K562 (cell line): ENCODE measurements at regions not wholly inside any gene's neighbourhood (a gene's known extent, or its start where the extent isn't known, plus 50 kb on each side); places are given as distances from the start of the nearest gene placed in this dataset.

ENCODE experiments used
- ATAC-seq: fragments of 200-7000 bp; cut with Tn5 transposase; 3 replicates; pipeline ENCODE4 v1.9.1; 2020; ENCODE audit warnings: moderate library complexity
- BruUV-seq: library from RNA; stranded (reverse); fragments of 400-500 nt; replicated peaks from 2 replicates; lab custom pipeline; 2021; lab: Mats Ljungman, UMichigan
- CTCF ChIA-PET: fragments of 300-600 bp; formaldehyde crosslinking; extraction: SDS; loops from one replicate; lab custom pipeline; 2021; ENCODE audit warnings: low intra/inter-chr PET ratio; lab: Yijun Ruan, JAX
- POLR2A ChIA-PET: fragments of 300-600, 350-650 bp; sonication (Branson Sonifier 250); formaldehyde crosslinking; extraction: SDS; loops from one replicate; lab custom pipeline; 2021; ENCODE audit warnings: antibody characterized with exemption, inconsistent platforms; lab: Yijun Ruan, JAX
- DNase-seq, 4 experiments: peaks; one replicate each; pipeline versions ENCODE4 v3.0.0 to v3.0.0-alpha.2; 2011 to 2018; ENCODE audit warnings: low spot score in 3 of 4, mixed read lengths in 3 of 4; ENCODE audit errors: extremely low read depth in 1 of 4
- FAIRE-seq: peaks from 2 replicates; lab custom pipeline; 2011; peaks lifted over from hg19 to GRCh38; lab: Jason Lieb, UNC
- H2AFZ ChIP-seq: 2 replicates; pipeline ENCODE4 v1.6.0; 2011; ENCODE audit warnings: low read depth, low read length, control low read depth, inconsistent platforms
- H3K27ac ChIP-seq: fragments of 200-600 bp; 3 replicates; pipeline ENCODE4 v1.8.0; 2011; ENCODE audit warnings: low read depth, mild to moderate bottlenecking, control low read depth, inconsistent platforms, low read length, moderate library complexity, mixed read lengths; ENCODE audit errors: extremely low read depth
- H3K27me3 ChIP-seq, 2 experiments: fragments of 300-600 bp in 1 of 2; 2 replicates in 1 of 2; 3 replicates in 1 of 2; pipeline versions ENCODE4 v1.6.0 to v1.8.0; 2011; ENCODE audit warnings: inconsistent platforms in 2 of 2, low read length in 2 of 2, mild to moderate bottlenecking in 1 of 2, mixed read lengths in 1 of 2, moderate library complexity in 1 of 2; ENCODE audit not compliant: control insufficient read depth in 2 of 2, insufficient read depth in 2 of 2
- H3K36me3 ChIP-seq: fragments of 300-600 bp; 3 replicates; pipeline ENCODE4 v1.8.0; 2011; ENCODE audit warnings: mild to moderate bottlenecking, low read length, inconsistent platforms; ENCODE audit not compliant: control insufficient read depth, insufficient read depth
- H3K4me1 ChIP-seq, 2 experiments: fragments of 200-600 bp in 1 of 2; replicated peaks in 1 of 2; 2 replicates in 1 of 2; 3 replicates in 1 of 2; pipeline versions ENCODE4 v1.5.1 to v1.8.0; 2011; ENCODE audit warnings: inconsistent platforms in 2 of 2, low read length in 2 of 2, mild to moderate bottlenecking in 1 of 2, mixed read lengths in 1 of 2, moderate library complexity in 1 of 2; ENCODE audit not compliant: control insufficient read depth in 2 of 2, insufficient read depth in 2 of 2
- H3K4me2 ChIP-seq: 2 replicates; pipeline ENCODE4 v1.6.1; 2011; ENCODE audit warnings: low read length, control low read depth, inconsistent platforms, mixed read lengths; ENCODE audit not compliant: insufficient read depth
- H3K4me3 ChIP-seq: fragments of 200-600 bp; sonication (generic), shearing (Covaris generic); 2 replicates; pipeline ENCODE4 v1.5.1; 2016; ENCODE audit warnings: control low read depth, inconsistent platforms
- H3K79me2 ChIP-seq: fragments of 200-600 bp; 3 replicates; pipeline ENCODE4 v1.8.0; 2011; ENCODE audit warnings: low read length, inconsistent platforms; ENCODE audit not compliant: control insufficient read depth, insufficient read depth
- H3K9ac ChIP-seq, 2 experiments: 2 replicates each; pipeline versions ENCODE4 v1.6.0 to v1.6.1; 2011; ENCODE audit warnings: low read depth in 2 of 2, low read length in 2 of 2, control low read depth in 1 of 2, inconsistent platforms in 1 of 2, mild to moderate bottlenecking in 1 of 2, mixed read lengths in 1 of 2; ENCODE audit not compliant: insufficient read depth in 1 of 2
- H3K9me1 ChIP-seq: one replicate; pipeline ENCODE4 v1.6.0; 2011; ENCODE audit warnings: inconsistent platforms, mild to moderate bottlenecking, low read length, moderate library complexity; ENCODE audit not compliant: control insufficient read depth, insufficient read depth
- H3K9me3 ChIP-seq: replicated peaks from 2 replicates; pipeline ENCODE4 v1.5.1; 2011; ENCODE audit warnings: low read depth, low read length, inconsistent platforms; ENCODE audit not compliant: control insufficient read depth, insufficient read depth
- H4K20me1 ChIP-seq: replicated peaks from 2 replicates; pipeline ENCODE4 v1.6.1; 2011; ENCODE audit warnings: low read length, inconsistent platforms, mixed read lengths; ENCODE audit not compliant: control insufficient read depth, insufficient read depth
- ATF4 ChIP-seq: fragments of 450-650 bp; formaldehyde crosslinking; IDR thresholded peaks from 2 replicates; pipeline ENCODE4 v1.4.0; 2022; ENCODE audit warnings: mild to moderate bottlenecking, moderate library complexity
- BACH1 ChIP-seq: fragments of 200-800 bp; sonication (Bioruptor generic); IDR thresholded peaks from 2 replicates; pipeline ENCODE4 v1.6.1; 2016; ENCODE audit warnings: missing genetic modification characterization, missing compliant biosample characterization
- C11orf30 ChIP-seq: fragments of 450-650 bp; IDR thresholded peaks from 2 replicates; pipeline ENCODE4 v1.6.1; 2016; ENCODE audit warnings: low read depth, mild to moderate bottlenecking
- CEBPB ChIP-seq: fragments of 450-650 bp; IDR thresholded peaks from 2 replicates; pipeline ENCODE4 v1.6.1; 2016; ENCODE audit warnings: missing genetic modification characterization, missing compliant biosample characterization
- ELF4 ChIP-seq: fragments of 450-650 bp; formaldehyde crosslinking; IDR thresholded peaks from 2 replicates; pipeline ENCODE4 v1.4.0; 2022; ENCODE audit warnings: missing genetic modification characterization
- EP300 ChIP-seq: IDR thresholded peaks from 2 replicates; pipeline ENCODE4 v1.6.1; 2012; ENCODE audit warnings: low read length, improper control_type of control experiment
- FOXK2 ChIP-seq, 2 experiments: fragments of 450-650 bp; IDR thresholded peaks in 1 of 2; conservative IDR thresholded peaks in 1 of 2; 2 replicates each; pipeline ENCODE4 v1.6.1; 2016; ENCODE audit warnings: low read depth in 2 of 2, mild to moderate bottlenecking in 1 of 2
- HDAC3 ChIP-seq: fragments of 450-650 bp; IDR thresholded peaks from 2 replicates; pipeline ENCODE4 v1.6.1; 2018; ENCODE audit warnings: borderline replicate concordance, mild to moderate bottlenecking, moderate library complexity; ENCODE audit not compliant: partially characterized antibody
- JUND ChIP-seq, 2 experiments: IDR thresholded peaks; 2 replicates in 1 of 2; 3 replicates in 1 of 2; pipeline ENCODE4 v1.6.1; 2011; ENCODE audit warnings: borderline replicate concordance in 2 of 2, low read depth in 2 of 2, low read length in 2 of 2, improper control_type of control experiment in 1 of 2, missing biosample characterization in 1 of 2, missing genetic modification characterization in 1 of 2, missing genetic modification reagents in 1 of 2
- MAFG ChIP-seq: fragments of 450-650 bp; conservative IDR thresholded peaks from 2 replicates; pipeline ENCODE4 v1.6.1; 2016; ENCODE audit warnings: missing genetic modification characterization, missing compliant biosample characterization
- NCOA2 ChIP-seq, 2 experiments: fragments of 450-650 bp; IDR thresholded peaks; 2 replicates each; pipeline ENCODE4 v1.6.1; 2018; ENCODE audit warnings: mild to moderate bottlenecking in 2 of 2, moderate library complexity in 1 of 2; ENCODE audit not compliant: partially characterized antibody in 2 of 2
- PKNOX1 ChIP-seq: fragments of 450-650 bp; IDR thresholded peaks from 2 replicates; pipeline ENCODE4 v1.6.1; 2016
- TAF15 ChIP-seq: fragments of 200-400 bp; formaldehyde crosslinking; IDR thresholded peaks from 2 replicates; pipeline ENCODE4 v1.6.1; 2017; ENCODE audit warnings: mild to moderate bottlenecking, low read depth, low read length, moderate library complexity
- TBP ChIP-seq: optimal IDR thresholded peaks from 2 replicates; pipeline ENCODE3; 2011; ENCODE audit warnings: low read depth, low read length, improper control_type of control experiment
- TRIM24 ChIP-seq, 2 experiments: fragments of 450-650 bp; IDR thresholded peaks; 2 replicates each; pipeline ENCODE4 v1.6.1; 2016
- ZKSCAN3 ChIP-seq: fragments of 250-450 bp; sonication (Bioruptor Pico); IDR thresholded peaks from 2 replicates; pipeline ENCODE4 v1.4.0; 2020
- ZNF124 ChIP-seq: sonication (generic); formaldehyde crosslinking; IDR thresholded peaks from 2 replicates; pipeline ENCODE4 v1.8.1; 2022; ENCODE audit warnings: missing genetic modification reagents
- ZNF766 ChIP-seq: fragments of 200-800 bp; sonication (Bioruptor generic); conservative IDR thresholded peaks from 2 replicates; pipeline ENCODE4 v1.6.1; 2016; ENCODE audit warnings: missing genetic modification characterization, missing compliant biosample characterization
- ZNF780A ChIP-seq: fragments of 250-450 bp; sonication (Bioruptor Pico); IDR thresholded peaks from 2 replicates; pipeline ENCODE4 v1.5.0; 2021; ENCODE audit warnings: mild to moderate bottlenecking
- WGBS: fragments of 100-300 bp; shearing (Covaris generic); methylation state at CpG from one replicate; pipeline ENCODE4 v1.1.6; 2016; ENCODE audit warnings: low coverage, mixed read lengths; ENCODE audit not compliant: insufficient coverage; ENCODE audit errors: missing lambda C conversion rate; 5-methylcytosine and 5-hydroxymethylcytosine counted together
- in situ Hi-C: fragments of 300-500 bp; cut with MboI; formaldehyde crosslinking; loops from 4 replicates; pipeline ENCODE4 v1.15.0; 2018; ENCODE audit warnings: inconsistent platforms, mixed read lengths
- intact Hi-C: fragments of 100-400 bp; cut with micrococcal nuclease; formaldehyde crosslinking; loops from 2 replicates; pipeline ENCODE4 v1.14.2; 2022
- TF ChIP-seq, protein P1 (sequence below): sonication (generic); formaldehyde crosslinking; IDR thresholded peaks from 2 replicates; pipeline ENCODE4 v1.8.0; 2022; ENCODE audit warnings: mild to moderate bottlenecking, missing genetic modification reagents, borderline replicate concordance

DNA sequence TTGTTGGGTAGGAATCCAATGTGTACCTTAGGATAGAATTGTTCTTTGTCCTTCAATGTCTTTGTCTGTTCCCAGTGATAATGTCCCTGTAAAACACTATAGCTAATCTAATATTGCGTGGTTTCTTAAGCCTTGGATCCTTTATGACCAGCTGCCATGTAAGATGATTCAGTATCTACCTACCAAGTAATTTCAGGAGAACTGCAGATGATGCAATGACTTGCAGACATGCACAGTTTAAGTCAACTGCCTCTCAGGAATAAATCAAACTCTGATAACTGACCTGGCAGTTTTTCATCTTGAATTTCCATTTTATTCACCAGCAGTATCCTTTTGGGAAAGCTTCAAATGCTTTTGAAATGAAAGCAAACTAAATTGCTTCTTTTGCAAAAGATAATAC, 157.8 kb downstream of the TPBG start:
- in situ Hi-C loops = no loop called here
- POLR2A ChIA-PET = no interaction called here
- TF ChIP-seq JUND (IDR thresholded peaks at IDR 0.05; ENCODE audit: borderline replicate concordance, low read depth, low read length) (peak; percentile 79; the same call in 1 of the 2 replicates), JUND (tag; IDR thresholded peaks at IDR 0.05; ENCODE audit: borderline replicate concordance, low read depth, low read length) (peak; percentile 69; the same call in 1 of the 3 replicates), PKNOX1 (peak; percentile 81), ZNF780A (no peak), TRIM24 (IDR thresholded peaks at IDR 0.05) (peak; percentile 24 to 64; a peak in 2 of 4 replicates), ZNF124 (no peak), ATF4 (CRISPR knock-in tag) (peak; percentile 91), BACH1 (tag) (peak; percentile 32; the same call in 1 of the 2 replicates), FOXK2 (conservative IDR thresholded peaks at IDR 0.05 in 1 of 2, IDR thresholded peaks at IDR 0.05 in 1 of 2; ENCODE audit: low read depth in 2 of 2) (no peak), EP300 (peak; percentile 73), NCOA2 (IDR thresholded peaks at IDR 0.05; ENCODE audit: partially characterized antibody in 2 of 2) (no peak), MAFG (tag) (peak; percentile 69), ZKSCAN3 (CRISPR knock-in tag) (no peak), CEBPB (tag) (peak; percentile 86), TAF15 (no peak), ELF4 (CRISPR knock-in tag) (no peak), TBP (no peak), HDAC3 (no peak), C11orf30 (peak; percentile 49; the same call in 1 of the 2 replicates), ZNF766 (CRISPR knock-in tag) (peak; percentile 97)
- TF ChIP-seq, protein P1, sequence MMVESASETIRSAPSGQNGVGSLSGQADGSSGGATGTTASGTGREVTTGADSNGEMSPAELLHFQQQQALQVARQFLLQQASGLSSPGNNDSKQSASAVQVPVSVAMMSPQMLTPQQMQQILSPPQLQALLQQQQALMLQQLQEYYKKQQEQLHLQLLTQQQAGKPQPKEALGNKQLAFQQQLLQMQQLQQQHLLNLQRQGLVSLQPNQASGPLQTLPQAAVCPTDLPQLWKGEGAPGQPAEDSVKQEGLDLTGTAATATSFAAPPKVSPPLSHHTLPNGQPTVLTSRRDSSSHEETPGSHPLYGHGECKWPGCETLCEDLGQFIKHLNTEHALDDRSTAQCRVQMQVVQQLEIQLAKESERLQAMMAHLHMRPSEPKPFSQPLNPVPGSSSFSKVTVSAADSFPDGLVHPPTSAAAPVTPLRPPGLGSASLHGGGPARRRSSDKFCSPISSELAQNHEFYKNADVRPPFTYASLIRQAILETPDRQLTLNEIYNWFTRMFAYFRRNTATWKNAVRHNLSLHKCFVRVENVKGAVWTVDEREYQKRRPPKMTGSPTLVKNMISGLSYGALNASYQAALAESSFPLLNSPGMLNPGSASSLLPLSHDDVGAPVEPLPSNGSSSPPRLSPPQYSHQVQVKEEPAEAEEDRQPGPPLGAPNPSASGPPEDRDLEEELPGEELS (CRISPR knock-in tag) = no peak

More for the DNA sequence above, 157.8 kb downstream of the TPBG start:
- Histone ChIP-seq H3K9me3 (no peaks in the 10 kb centered on the region), H2AFZ (no peak overlapping the region), H3K4me2 (no peak overlapping the region), H3K27ac (no peak overlapping the region), H3K4me1 (no peaks in the 10 kb centered on the region; a peak in 2 of 5 replicates), H3K9me1 (no peaks in the 10 kb centered on the region), H3K9ac (no peak overlapping the region), H3K4me3 (no peak overlapping the region), H3K27me3 (no peaks in the 10 kb centered on the region), H3K79me2 (no peaks in the 10 kb centered on the region), H3K36me3 (no peaks in the 10 kb centered on the region), H4K20me1 (no peaks in the 10 kb centered on the region)
- peak; percentile 53 for ATAC-seq
- intact Hi-C loops = no loop called here
- no TSS peak for BruUV-seq
- peak; percentile 49 for FAIRE-seq
- CTCF ChIA-PET = no interaction called here
- no peak for DNase-seq
- 7% methylated on average over 1 of the region's 1 CpG for WGBS
